ENCODE measurements at regions not wholly inside any gene's neighbourhood (a gene's known extent, or its start where the extent isn't known, plus 50 kb on each side); places are given as distances from the start of the nearest gene placed in this dataset.

- no peak overlapping the region for H3K4me3 ChIP-seq (ENCODE audit: low read depth in 1 of 3, low read length in 3 of 3)
- no peak overlapping the region for H3K27ac ChIP-seq (ENCODE audit: low read depth in 1 of 3, low read length in 2 of 3)
- no peak for DNase-seq
- H3K9me3 ChIP-seq (ENCODE audit: control insufficient read depth in 2 of 2, insufficient read depth in 1 of 2, low read depth in 1 of 2, low read length in 1 of 2): peaks cover 0 to 6% of the 10 kb centered on the region in 2 donors
- no peaks in the 10 kb centered on the region for H3K4me1 ChIP-seq (ENCODE audit: control insufficient read depth in 3 of 3, insufficient read depth in 2 of 3, low read depth in 1 of 3, low read length in 2 of 3)
- H3K27me3 ChIP-seq (ENCODE audit: control insufficient read depth in 3 of 3, insufficient read depth in 3 of 3, low read length in 3 of 3): no peaks in the 10 kb centered on the region
- H3K36me3 ChIP-seq (ENCODE audit: control insufficient read depth in 3 of 3, insufficient read depth in 2 of 3, low read depth in 1 of 3, low read length in 3 of 3): no peaks in the 10 kb centered on the region
- 80 to 85% (median 81%) methylated on average over 3 of the region's 3 CpGs for WGBS, 3 donors
- no peak for FAIRE-seq
These were observed 154.2 kb upstream of the NEIL3 start for GRCh38 chr4:177155454-177155853.

GRCh38 chr4:177159600-177159999 lies 150.1 kb upstream of the NEIL3 start:
- 71 to 78% (median 75%) methylated on average over 5 to 6 of the region's 6 CpGs for WGBS, 3 donors
- FAIRE-seq (no peak), DNase-seq (no peak)
- Histone ChIP-seq H3K4me3 (ENCODE audit: low read depth in 1 of 3, low read length in 3 of 3) (no peak overlapping the region), H3K27ac (ENCODE audit: low read depth in 1 of 3, low read length in 2 of 3) (no peak overlapping the region), H3K36me3 (ENCODE audit: control insufficient read depth in 3 of 3, insufficient read depth in 2 of 3, low read depth in 1 of 3, low read length in 3 of 3) (no peaks in the 10 kb centered on the region), H3K27me3 (ENCODE audit: control insufficient read depth in 3 of 3, insufficient read depth in 3 of 3, low read length in 3 of 3) (no peaks in the 10 kb centered on the region), H3K9me3 (ENCODE audit: control insufficient read depth in 2 of 2, insufficient read depth in 1 of 2, low read depth in 1 of 2, low read length in 1 of 2) (peaks cover 0 to 3% of the 10 kb centered on the region in 2 donors), H3K4me1 (ENCODE audit: control insufficient read depth in 3 of 3, insufficient read depth in 2 of 3, low read depth in 1 of 3, low read length in 2 of 3) (no peaks in the 10 kb centered on the region)

DNA sequence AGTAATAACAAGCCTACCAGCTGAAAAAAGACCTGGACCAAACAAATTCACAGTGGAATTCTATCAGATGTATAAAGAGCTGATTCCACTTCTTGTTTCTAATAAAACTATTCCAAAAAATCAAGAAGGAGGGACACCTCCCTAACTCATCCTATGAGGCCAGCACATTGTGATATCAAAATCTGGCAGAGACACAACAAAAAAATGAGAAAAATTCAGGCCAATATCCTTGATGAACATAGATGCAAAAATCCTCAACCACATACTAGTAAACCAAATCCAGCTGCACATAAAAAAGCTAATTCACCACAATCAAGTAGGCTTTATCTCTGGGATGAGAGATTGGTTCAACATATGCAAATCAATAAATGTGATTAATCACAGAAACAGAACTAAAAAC lies 147.9 kb upstream of the NEIL3 start:
- no peak for FAIRE-seq
- H3K9me3 ChIP-seq (ENCODE audit: control insufficient read depth in 2 of 2, insufficient read depth in 1 of 2, low read depth in 1 of 2, low read length in 1 of 2): peaks cover 0 to 3% of the 10 kb centered on the region in 2 donors

GRCh38 chr4:177163532-177163931 lies 146.1 kb upstream of the NEIL3 start:
- no peak overlapping the region for H3K27ac ChIP-seq (ENCODE audit: low read depth in 1 of 3, low read length in 2 of 3)
- no peak overlapping the region for H3K4me3 ChIP-seq (ENCODE audit: low read depth in 1 of 3, low read length in 3 of 3)
- H3K36me3 ChIP-seq (ENCODE audit: control insufficient read depth in 3 of 3, insufficient read depth in 2 of 3, low read depth in 1 of 3, low read length in 3 of 3): no peaks in the 10 kb centered on the region
- no peaks in the 10 kb centered on the region for H3K27me3 ChIP-seq (ENCODE audit: control insufficient read depth in 3 of 3, insufficient read depth in 3 of 3, low read length in 3 of 3)
- 85 to 88% (median 86%) methylated on average over 4 of the region's 4 CpGs for WGBS, 3 donors
- peaks cover 0 to 3% of the 10 kb centered on the region in 2 donors for H3K9me3 ChIP-seq (ENCODE audit: control insufficient read depth in 2 of 2, insufficient read depth in 1 of 2, low read depth in 1 of 2, low read length in 1 of 2)
- FAIRE-seq: no peak
- no peak for DNase-seq
- H3K4me1 ChIP-seq (ENCODE audit: control insufficient read depth in 3 of 3, insufficient read depth in 2 of 3, low read depth in 1 of 3, low read length in 2 of 3): no peaks in the 10 kb centered on the region

More for the DNA sequence above, 147.9 kb upstream of the NEIL3 start:
- H3K4me1 ChIP-seq (ENCODE audit: control insufficient read depth in 3 of 3, insufficient read depth in 2 of 3, low read depth in 1 of 3, low read length in 2 of 3): no peaks in the 10 kb centered on the region
- no peak for DNase-seq
- H3K4me3 ChIP-seq (ENCODE audit: low read depth in 1 of 3, low read length in 3 of 3): no peak overlapping the region
- H3K27ac ChIP-seq (ENCODE audit: low read depth in 1 of 3, low read length in 2 of 3): no peak overlapping the region
- H3K36me3 ChIP-seq (ENCODE audit: control insufficient read depth in 3 of 3, insufficient read depth in 2 of 3, low read depth in 1 of 3, low read length in 3 of 3): no peaks in the 10 kb centered on the region
- no peaks in the 10 kb centered on the region for H3K27me3 ChIP-seq (ENCODE audit: control insufficient read depth in 3 of 3, insufficient read depth in 3 of 3, low read length in 3 of 3)

DNA sequence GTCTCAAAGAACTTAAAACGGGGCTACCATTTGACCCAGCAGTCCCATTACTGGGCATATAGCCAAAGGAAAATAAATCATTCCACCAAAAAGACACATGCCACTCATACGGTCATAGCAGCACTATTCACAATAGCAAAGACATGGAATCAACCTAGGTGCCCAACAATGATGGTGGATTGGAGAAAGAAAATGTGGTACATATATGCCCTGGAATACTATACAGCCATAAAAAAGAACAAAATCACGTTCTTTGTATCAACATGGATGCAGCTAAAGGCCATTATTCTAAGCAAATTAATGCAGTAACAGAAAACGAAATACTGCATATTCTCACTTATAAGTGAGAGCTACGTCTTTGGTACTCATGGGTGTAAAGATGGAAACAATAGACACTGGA lies 138.1 kb upstream of the NEIL3 start:
- Histone ChIP-seq H3K9me3 (ENCODE audit: control insufficient read depth in 2 of 2, insufficient read depth in 1 of 2, low read depth in 1 of 2, low read length in 1 of 2) (peaks cover 0 to 3% of the 10 kb centered on the region in 2 donors), H3K27me3 (ENCODE audit: control insufficient read depth in 3 of 3, insufficient read depth in 3 of 3, low read length in 3 of 3) (no peaks in the 10 kb centered on the region), H3K27ac (ENCODE audit: low read depth in 1 of 3, low read length in 2 of 3) (no peak overlapping the region), H3K4me1 (ENCODE audit: control insufficient read depth in 3 of 3, insufficient read depth in 2 of 3, low read depth in 1 of 3, low read length in 2 of 3) (no peaks in the 10 kb centered on the region), H3K4me3 (ENCODE audit: low read depth in 1 of 3, low read length in 3 of 3) (no peak overlapping the region), H3K36me3 (ENCODE audit: control insufficient read depth in 3 of 3, insufficient read depth in 2 of 3, low read depth in 1 of 3, low read length in 3 of 3) (no peaks in the 10 kb centered on the region)
- FAIRE-seq (no peak), DNase-seq (no peak)
- 61 to 80% (median 69%) methylated on average over 5 of the region's 5 CpGs for WGBS, 3 donors

DNA sequence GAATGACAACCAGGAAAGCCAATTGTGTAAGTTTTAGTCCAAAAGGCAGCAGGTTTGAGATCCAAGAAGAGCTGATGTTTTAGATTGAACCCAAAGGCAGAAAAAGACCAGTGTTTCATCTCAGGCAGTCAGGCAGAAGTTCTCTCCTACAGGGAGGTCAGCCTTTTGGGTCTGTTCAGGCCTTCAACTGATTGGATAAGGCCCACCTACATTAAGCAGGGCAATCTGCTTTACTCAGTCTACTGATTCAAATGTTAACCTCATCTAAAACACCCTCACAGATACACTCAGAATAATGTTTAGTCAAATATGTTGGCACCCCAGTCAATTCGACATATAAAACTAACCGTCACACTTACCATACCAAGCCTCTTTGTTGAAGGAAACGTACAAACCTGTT lies 134.2 kb upstream of the NEIL3 start:
- DNase-seq (no peak), FAIRE-seq (no peak)
- WGBS, 3 donors: 78 to 90% (median 83%) methylated on average over 3 of the region's 3 CpGs
- H3K9me3 ChIP-seq (ENCODE audit: control insufficient read depth in 2 of 2, insufficient read depth in 1 of 2, low read depth in 1 of 2, low read length in 1 of 2): peaks cover 0 to 3% of the 10 kb centered on the region in 2 donors
- H3K4me1 ChIP-seq (ENCODE audit: control insufficient read depth in 3 of 3, insufficient read depth in 2 of 3, low read depth in 1 of 3, low read length in 2 of 3): no peaks in the 10 kb centered on the region
- no peak overlapping the region for H3K27ac ChIP-seq (ENCODE audit: low read depth in 1 of 3, low read length in 2 of 3)
- H3K4me3 ChIP-seq (ENCODE audit: low read depth in 1 of 3, low read length in 3 of 3): no peak overlapping the region
- no peaks in the 10 kb centered on the region for H3K27me3 ChIP-seq (ENCODE audit: control insufficient read depth in 3 of 3, insufficient read depth in 3 of 3, low read length in 3 of 3)
- no peaks in the 10 kb centered on the region for H3K36me3 ChIP-seq (ENCODE audit: control insufficient read depth in 3 of 3, insufficient read depth in 2 of 3, low read depth in 1 of 3, low read length in 3 of 3)

- Histone ChIP-seq H3K36me3 (ENCODE audit: control insufficient read depth in 3 of 3, insufficient read depth in 2 of 3, low read depth in 1 of 3, low read length in 3 of 3) (no peaks in the 10 kb centered on the region), H3K4me3 (ENCODE audit: low read depth in 1 of 3, low read length in 3 of 3) (no peak overlapping the region), H3K9me3 (ENCODE audit: control insufficient read depth in 2 of 2, insufficient read depth in 1 of 2, low read depth in 1 of 2, low read length in 1 of 2) (peaks cover 0 to 3% of the 10 kb centered on the region in 2 donors), H3K27me3 (ENCODE audit: control insufficient read depth in 3 of 3, insufficient read depth in 3 of 3, low read length in 3 of 3) (no peaks in the 10 kb centered on the region), H3K27ac (ENCODE audit: low read depth in 1 of 3, low read length in 2 of 3) (peak overlapping the region in 1 of 3 donors; percentile 4), H3K4me1 (ENCODE audit: control insufficient read depth in 3 of 3, insufficient read depth in 2 of 3, low read depth in 1 of 3, low read length in 2 of 3) (no peaks in the 10 kb centered on the region)
- DNase-seq: peak in 1 of 2 donors; percentile 3
- no peak for FAIRE-seq
- 56 to 63% (median 62%) methylated on average over 1 of the region's 1 CpG for WGBS, 3 donors
These were observed 132.1 kb upstream of the NEIL3 start for GRCh38 chr4:177177541-177178081.

DNA sequence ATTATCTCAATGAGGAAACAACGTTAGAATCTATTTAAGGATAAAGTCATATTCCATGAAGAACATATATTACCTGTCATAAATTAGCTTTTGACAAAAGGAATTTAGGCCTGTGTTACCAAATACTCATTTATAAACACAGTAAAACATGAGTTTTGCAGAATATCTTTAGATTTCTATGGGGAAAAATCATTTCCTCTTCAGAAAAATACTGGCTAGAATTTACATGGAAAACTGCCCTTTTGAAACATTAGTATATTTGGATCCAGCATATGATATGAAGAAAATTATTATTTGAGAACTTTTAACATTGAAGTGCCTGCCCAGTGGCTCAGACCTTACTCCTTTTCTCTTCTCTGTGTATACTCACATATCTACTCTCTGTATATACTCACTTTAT lies 131.4 kb upstream of the NEIL3 start:
- WGBS, 3 donors: 12 to 25% (median 12%) methylated on average over 1 of the region's 1 CpG
- Histone ChIP-seq H3K9me3 (ENCODE audit: control insufficient read depth in 2 of 2, insufficient read depth in 1 of 2, low read depth in 1 of 2, low read length in 1 of 2) (no peaks in the 10 kb centered on the region), H3K4me3 (ENCODE audit: low read depth in 1 of 3, low read length in 3 of 3) (no peak overlapping the region), H3K27me3 (ENCODE audit: control insufficient read depth in 3 of 3, insufficient read depth in 3 of 3, low read length in 3 of 3) (no peaks in the 10 kb centered on the region), H3K4me1 (ENCODE audit: control insufficient read depth in 3 of 3, insufficient read depth in 2 of 3, low read depth in 1 of 3, low read length in 2 of 3) (no peaks in the 10 kb centered on the region), H3K27ac (ENCODE audit: low read depth in 1 of 3, low read length in 2 of 3) (peak overlapping the region in 1 of 3 donors; percentile 4), H3K36me3 (ENCODE audit: control insufficient read depth in 3 of 3, insufficient read depth in 2 of 3, low read depth in 1 of 3, low read length in 3 of 3) (no peaks in the 10 kb centered on the region)
- DNase-seq: no peak
- no peak for FAIRE-seq

DNA sequence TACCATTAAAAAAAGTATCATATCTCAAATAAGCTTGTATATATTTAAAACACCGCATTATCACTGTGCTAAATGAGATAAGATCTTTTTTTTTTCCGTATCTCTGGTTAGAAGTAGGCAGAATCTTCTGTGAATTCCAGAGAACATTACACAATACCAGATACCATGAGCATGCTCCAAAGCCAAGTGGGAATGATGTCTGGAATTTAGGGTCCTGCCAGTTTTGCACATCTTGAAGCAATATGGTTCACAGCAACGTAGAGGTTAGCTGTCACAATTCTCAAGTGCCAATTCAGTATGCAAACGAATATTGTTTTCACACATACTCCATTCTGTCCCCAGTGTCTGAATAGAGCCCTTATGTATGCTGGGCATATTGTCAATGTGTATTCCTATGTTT lies 127.5 kb upstream of the NEIL3 start:
- FAIRE-seq (no peak), DNase-seq (no peak)
- WGBS, 3 donors: 58 to 65% (median 61%) methylated on average over 4 of the region's 4 CpGs
- no peaks in the 10 kb centered on the region for H3K4me1 ChIP-seq (ENCODE audit: control insufficient read depth in 3 of 3, insufficient read depth in 2 of 3, low read depth in 1 of 3, low read length in 2 of 3)
- H3K36me3 ChIP-seq (ENCODE audit: control insufficient read depth in 3 of 3, insufficient read depth in 2 of 3, low read depth in 1 of 3, low read length in 3 of 3): no peaks in the 10 kb centered on the region
- H3K27ac ChIP-seq (ENCODE audit: low read depth in 1 of 3, low read length in 2 of 3): no peak overlapping the region
- H3K4me3 ChIP-seq (ENCODE audit: low read depth in 1 of 3, low read length in 3 of 3): no peak overlapping the region
- H3K9me3 ChIP-seq (ENCODE audit: control insufficient read depth in 2 of 2, insufficient read depth in 1 of 2, low read depth in 1 of 2, low read length in 1 of 2): no peaks in the 10 kb centered on the region
- no peaks in the 10 kb centered on the region for H3K27me3 ChIP-seq (ENCODE audit: control insufficient read depth in 3 of 3, insufficient read depth in 3 of 3, low read length in 3 of 3)

All from small intestine (tissue), 7 donors.